ENCODE measurements at regions not wholly inside any gene's neighbourhood (a gene's known extent, or its start where the extent isn't known, plus 50 kb on each side); places are given as distances from the start of the nearest gene placed in this dataset.

DNA sequence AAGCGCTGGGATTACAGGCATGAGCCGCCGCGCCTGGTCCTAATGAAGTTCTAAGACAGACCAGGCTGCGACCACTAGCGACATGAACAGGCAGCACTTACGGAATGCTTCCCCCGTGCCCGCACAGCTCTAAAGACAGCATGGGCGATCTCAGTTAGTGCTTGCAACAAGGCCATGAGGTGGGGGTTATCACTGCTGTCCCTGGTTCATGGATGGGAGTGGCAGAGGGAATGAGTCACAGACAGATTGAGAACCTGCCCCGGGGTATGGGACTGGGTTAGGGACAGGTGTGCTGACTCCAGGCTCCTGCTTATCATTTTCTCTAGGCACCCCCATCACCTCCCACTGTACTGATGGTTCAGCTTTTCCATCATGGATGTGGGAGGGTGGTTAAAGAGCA is 160.9 kb downstream of the VRK1 start:
- Histone ChIP-seq H3K4me1 (ENCODE audit: control insufficient read depth in 1 of 2, insufficient read depth in 2 of 2, low read length in 2 of 2) (no peaks in the 10 kb centered on the region), H3K36me3 (ENCODE audit: control insufficient read depth in 1 of 2, insufficient read depth in 2 of 2, low read length in 2 of 2) (no peaks in the 10 kb centered on the region), H3K4me3 (ENCODE audit: low read depth in 1 of 2, low read length in 2 of 2) (no peak overlapping the region), H3K9me3 (ENCODE audit: control insufficient read depth in 1 of 2, low read length in 2 of 2) (peaks cover 0 to 9% of the 10 kb centered on the region in 2 donors), H3K27me3 (ENCODE audit: low read depth, low read length) (no peaks in the 10 kb centered on the region), H3K27ac (ENCODE audit: low read length) (no peak overlapping the region)

DNA sequence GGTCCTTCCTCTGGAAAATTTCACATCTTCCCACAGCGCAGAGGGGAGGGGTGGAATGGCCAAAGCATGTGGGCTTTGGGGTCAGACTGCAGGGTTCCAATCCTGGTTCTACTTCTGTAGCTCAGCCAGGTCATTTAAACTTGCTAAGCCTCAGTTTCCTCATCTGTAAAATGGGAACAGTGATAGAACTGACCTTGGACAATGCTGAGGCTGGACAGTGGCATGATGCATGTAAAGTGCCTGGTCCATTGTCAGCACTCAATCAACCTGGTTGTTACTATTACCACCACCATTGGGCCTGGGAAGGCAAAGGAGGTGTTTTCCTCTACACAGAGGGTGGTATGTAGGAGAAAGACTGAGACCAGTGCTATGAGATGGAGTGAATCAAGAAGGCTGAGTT is 162.8 kb downstream of the VRK1 start:
- H3K27ac ChIP-seq (ENCODE audit: low read length), result no peak overlapping the region
- H3K4me1 ChIP-seq (ENCODE audit: control insufficient read depth in 1 of 2, insufficient read depth in 2 of 2, low read length in 2 of 2), result no peaks in the 10 kb centered on the region
- no peaks in the 10 kb centered on the region for H3K36me3 ChIP-seq (ENCODE audit: control insufficient read depth in 1 of 2, insufficient read depth in 2 of 2, low read length in 2 of 2)
- H3K9me3 ChIP-seq (ENCODE audit: control insufficient read depth in 1 of 2, low read length in 2 of 2), result peaks cover 0 to 9% of the 10 kb centered on the region in 2 donors
- no peak overlapping the region for H3K4me3 ChIP-seq (ENCODE audit: low read depth in 1 of 2, low read length in 2 of 2)
- H3K27me3 ChIP-seq (ENCODE audit: low read depth, low read length), result no peaks in the 10 kb centered on the region

GRCh38 chr14:96960598-96961116 is 163.5 kb downstream of the VRK1 start:
- Histone ChIP-seq H3K4me3 (ENCODE audit: low read depth in 1 of 2, low read length in 2 of 2) (no peak overlapping the region), H3K4me1 (ENCODE audit: control insufficient read depth in 1 of 2, insufficient read depth in 2 of 2, low read length in 2 of 2) (no peaks in the 10 kb centered on the region), H3K9me3 (ENCODE audit: control insufficient read depth in 1 of 2, low read length in 2 of 2) (peaks cover 0 to 9% of the 10 kb centered on the region in 2 donors), H3K36me3 (ENCODE audit: control insufficient read depth in 1 of 2, insufficient read depth in 2 of 2, low read length in 2 of 2) (no peaks in the 10 kb centered on the region), H3K27ac (ENCODE audit: low read length) (no peak overlapping the region), H3K27me3 (ENCODE audit: low read depth, low read length) (no peaks in the 10 kb centered on the region)

DNA sequence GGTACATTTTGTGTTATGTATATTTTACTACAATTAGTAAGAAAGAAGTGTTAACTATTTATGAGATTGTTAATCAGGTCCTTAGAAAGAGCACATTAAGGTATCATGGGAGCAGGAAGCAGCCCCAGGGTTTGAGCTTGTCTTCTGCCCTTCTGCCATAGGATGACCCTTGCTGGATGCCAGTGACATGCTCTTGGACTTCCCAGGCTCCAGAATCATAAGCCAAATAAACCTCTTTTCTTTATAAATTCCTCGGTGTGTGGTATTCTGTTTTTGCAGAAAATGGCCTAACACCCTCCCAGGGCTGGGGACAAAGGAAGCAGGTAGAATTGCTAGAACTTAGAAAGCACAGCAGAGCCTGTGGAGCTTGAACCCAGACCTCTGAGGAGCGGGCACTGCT is 164.7 kb downstream of the VRK1 start:
- Histone ChIP-seq H3K36me3 (ENCODE audit: control insufficient read depth in 1 of 2, insufficient read depth in 2 of 2, low read length in 2 of 2) (no peaks in the 10 kb centered on the region), H3K27me3 (ENCODE audit: low read depth, low read length) (no peaks in the 10 kb centered on the region), H3K9me3 (ENCODE audit: control insufficient read depth in 1 of 2, low read length in 2 of 2) (peaks cover 0 to 9% of the 10 kb centered on the region in 2 donors), H3K4me3 (ENCODE audit: low read depth in 1 of 2, low read length in 2 of 2) (no peak overlapping the region), H3K27ac (ENCODE audit: low read length) (no peak overlapping the region), H3K4me1 (ENCODE audit: control insufficient read depth in 1 of 2, insufficient read depth in 2 of 2, low read length in 2 of 2) (no peaks in the 10 kb centered on the region)

- Histone ChIP-seq H3K27ac (ENCODE audit: low read length) (no peak overlapping the region), H3K4me1 (ENCODE audit: control insufficient read depth in 1 of 2, insufficient read depth in 2 of 2, low read length in 2 of 2) (no peaks in the 10 kb centered on the region), H3K4me3 (ENCODE audit: low read depth in 1 of 2, low read length in 2 of 2) (no peak overlapping the region), H3K27me3 (ENCODE audit: low read depth, low read length) (no peaks in the 10 kb centered on the region), H3K36me3 (ENCODE audit: control insufficient read depth in 1 of 2, insufficient read depth in 2 of 2, low read length in 2 of 2) (no peaks in the 10 kb centered on the region), H3K9me3 (ENCODE audit: control insufficient read depth in 1 of 2, low read length in 2 of 2) (peaks cover 0 to 9% of the 10 kb centered on the region in 2 donors)
These were observed 165.2 kb downstream of the VRK1 start for GRCh38 chr14:96962337-96962736.

- Histone ChIP-seq H3K27ac (ENCODE audit: low read length) (no peak overlapping the region), H3K36me3 (ENCODE audit: control insufficient read depth in 1 of 2, insufficient read depth in 2 of 2, low read length in 2 of 2) (no peaks in the 10 kb centered on the region), H3K4me3 (ENCODE audit: low read depth in 1 of 2, low read length in 2 of 2) (no peak overlapping the region), H3K27me3 (ENCODE audit: low read depth, low read length) (no peaks in the 10 kb centered on the region), H3K4me1 (ENCODE audit: control insufficient read depth in 1 of 2, insufficient read depth in 2 of 2, low read length in 2 of 2) (no peaks in the 10 kb centered on the region), H3K9me3 (ENCODE audit: control insufficient read depth in 1 of 2, low read length in 2 of 2) (peaks cover 0 to 9% of the 10 kb centered on the region in 2 donors)
These were observed 167.7 kb downstream of the VRK1 start for GRCh38 chr14:96964726-96965415.

GRCh38 chr14:96965885-96966595 is 168.9 kb downstream of the VRK1 start:
- Histone ChIP-seq H3K9me3 (ENCODE audit: control insufficient read depth in 1 of 2, low read length in 2 of 2) (peaks cover 0 to 7% of the 10 kb centered on the region in 2 donors), H3K27me3 (ENCODE audit: low read depth, low read length) (no peaks in the 10 kb centered on the region), H3K4me3 (ENCODE audit: low read depth in 1 of 2, low read length in 2 of 2) (no peak overlapping the region), H3K36me3 (ENCODE audit: control insufficient read depth in 1 of 2, insufficient read depth in 2 of 2, low read length in 2 of 2) (no peaks in the 10 kb centered on the region), H3K4me1 (ENCODE audit: control insufficient read depth in 1 of 2, insufficient read depth in 2 of 2, low read length in 2 of 2) (no peaks in the 10 kb centered on the region), H3K27ac (ENCODE audit: low read length) (no peak overlapping the region)

DNA sequence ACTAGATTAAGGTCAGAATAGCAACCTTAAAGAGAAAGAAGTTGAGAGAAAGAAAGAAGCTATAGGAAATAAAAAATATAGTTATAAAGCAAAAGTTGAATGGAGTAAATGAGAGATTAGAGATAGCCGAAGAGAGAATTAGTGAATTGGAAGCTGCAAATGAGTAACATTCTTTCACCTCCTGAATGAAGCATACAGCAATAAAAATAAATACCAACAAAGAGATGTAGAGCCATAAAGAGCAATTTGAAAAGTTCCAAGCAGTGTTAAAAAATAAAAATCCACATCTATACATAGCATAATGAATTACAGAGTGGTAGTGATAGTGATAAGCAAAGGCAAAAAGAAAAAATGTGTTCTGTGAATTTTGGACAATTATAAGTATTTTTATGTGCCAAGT is 177.9 kb downstream of the VRK1 start:
- Histone ChIP-seq H3K27me3 (ENCODE audit: low read depth, low read length) (no peaks in the 10 kb centered on the region), H3K27ac (ENCODE audit: low read length) (no peak overlapping the region), H3K9me3 (ENCODE audit: control insufficient read depth in 1 of 2, low read length in 2 of 2) (peaks cover 9 to 20% of the 10 kb centered on the region in 2 donors), H3K4me3 (ENCODE audit: low read depth in 1 of 2, low read length in 2 of 2) (no peak overlapping the region), H3K36me3 (ENCODE audit: control insufficient read depth in 1 of 2, insufficient read depth in 2 of 2, low read length in 2 of 2) (no peaks in the 10 kb centered on the region), H3K4me1 (ENCODE audit: control insufficient read depth in 1 of 2, insufficient read depth in 2 of 2, low read length in 2 of 2) (no peaks in the 10 kb centered on the region)

- Histone ChIP-seq H3K36me3 (ENCODE audit: control insufficient read depth in 1 of 2, insufficient read depth in 2 of 2, low read length in 2 of 2) (no peaks in the 10 kb centered on the region), H3K27me3 (ENCODE audit: low read depth, low read length) (no peaks in the 10 kb centered on the region), H3K4me1 (ENCODE audit: control insufficient read depth in 1 of 2, insufficient read depth in 2 of 2, low read length in 2 of 2) (no peaks in the 10 kb centered on the region), H3K27ac (ENCODE audit: low read length) (no peak overlapping the region), H3K4me3 (ENCODE audit: low read depth in 1 of 2, low read length in 2 of 2) (no peak overlapping the region), H3K9me3 (ENCODE audit: control insufficient read depth in 1 of 2, low read length in 2 of 2) (peaks cover 9 to 23% of the 10 kb centered on the region in 2 donors)
These were observed 181.5 kb downstream of the VRK1 start for GRCh38 chr14:96978525-96979272.

DNA sequence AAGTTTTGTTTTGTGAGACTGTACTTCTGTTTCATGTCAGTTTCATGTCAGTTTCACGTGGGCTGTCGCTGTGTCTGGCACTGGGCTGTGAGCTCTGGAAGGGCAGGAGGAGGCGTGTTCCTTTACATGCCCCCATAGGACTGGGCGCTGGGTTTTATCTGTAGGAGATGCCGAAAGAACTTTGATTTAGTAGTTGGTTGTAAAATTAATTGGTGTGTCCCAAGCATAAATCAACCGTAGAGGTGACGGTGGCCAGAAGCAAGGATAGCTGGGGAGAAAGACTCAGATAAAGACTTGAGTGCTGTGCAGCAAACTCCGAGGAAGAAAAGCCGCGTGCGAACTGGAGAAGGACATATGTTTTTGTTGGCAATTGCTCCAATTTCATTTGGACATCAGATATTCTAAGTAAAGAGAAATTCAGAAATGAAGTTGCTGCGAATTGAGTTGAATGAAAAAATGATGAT is 182.5 kb downstream of the VRK1 start:
- no peak overlapping the region for H3K4me3 ChIP-seq (ENCODE audit: low read depth in 1 of 2, low read length in 2 of 2)
- H3K4me1 ChIP-seq (ENCODE audit: control insufficient read depth in 1 of 2, insufficient read depth in 2 of 2, low read length in 2 of 2), result no peaks in the 10 kb centered on the region
- H3K27ac ChIP-seq (ENCODE audit: low read length), result no peak overlapping the region
- H3K27me3 ChIP-seq (ENCODE audit: low read depth, low read length), result no peaks in the 10 kb centered on the region
- H3K9me3 ChIP-seq (ENCODE audit: control insufficient read depth in 1 of 2, low read length in 2 of 2), result peaks cover 9 to 15% of the 10 kb centered on the region in 2 donors
- H3K36me3 ChIP-seq (ENCODE audit: control insufficient read depth in 1 of 2, insufficient read depth in 2 of 2, low read length in 2 of 2), result no peaks in the 10 kb centered on the region

DNA sequence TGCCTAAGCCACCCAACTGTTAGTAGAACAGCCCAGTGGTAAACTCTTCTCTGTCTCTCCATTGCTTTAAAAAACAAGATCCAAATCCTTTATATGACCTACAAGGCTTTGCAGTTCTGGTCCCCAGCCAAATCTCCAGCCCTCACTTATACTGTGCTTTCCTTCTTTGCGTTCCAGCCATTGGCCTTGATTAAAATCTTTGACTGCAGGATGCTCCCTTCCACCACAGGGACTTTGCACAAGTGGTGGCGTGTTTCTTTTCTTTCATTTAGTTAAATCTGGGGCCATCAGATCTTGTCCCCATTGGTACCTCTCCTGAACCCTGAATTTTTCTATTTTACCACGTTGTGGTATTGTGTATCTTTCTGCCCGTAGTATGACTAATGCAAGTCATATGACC is 183.7 kb downstream of the VRK1 start:
- Histone ChIP-seq H3K36me3 (ENCODE audit: control insufficient read depth in 1 of 2, insufficient read depth in 2 of 2, low read length in 2 of 2) (no peaks in the 10 kb centered on the region), H3K9me3 (ENCODE audit: control insufficient read depth in 1 of 2, low read length in 2 of 2) (peaks cover 0 to 8% of the 10 kb centered on the region in 2 donors), H3K27ac (ENCODE audit: low read length) (no peak overlapping the region), H3K4me1 (ENCODE audit: control insufficient read depth in 1 of 2, insufficient read depth in 2 of 2, low read length in 2 of 2) (no peaks in the 10 kb centered on the region), H3K4me3 (ENCODE audit: low read depth in 1 of 2, low read length in 2 of 2) (no peak overlapping the region), H3K27me3 (ENCODE audit: low read depth, low read length) (no peaks in the 10 kb centered on the region)

Measured in muscle layer of duodenum (tissue), 2 donors.